Type B pancreatic cell (in vitro differentiated cells): ENCODE measurements at regions not wholly inside any gene's neighbourhood (a gene's known extent, or its start where the extent isn't known, plus 50 kb on each side); places are given as distances from the start of the nearest gene placed in this dataset.
A peak's percentile ranks its signal among the peaks of the same experiment; 100 is the strongest.

ENCODE experiments used
- DNase-seq: peaks from one replicate; pipeline ENCODE4 v3.0.0; 2021; ENCODE audit warnings: mixed read lengths; ENCODE audit not compliant: unreplicated experiment; ENCODE audit errors: extremely low spot score
- H3K27ac Mint-ChIP-seq: 2 replicates; pipeline ENCODE4 v1.8.0; 2021; ENCODE audit warnings: mild to moderate bottlenecking, mixed read lengths
- H3K27me3 Mint-ChIP-seq: 2 replicates; pipeline ENCODE4 v1.8.0; 2021; ENCODE audit warnings: mixed read lengths
- H3K36me3 Mint-ChIP-seq: 2 replicates; pipeline ENCODE4 v1.8.0; 2021; ENCODE audit warnings: mixed read lengths
- H3K4me1 Mint-ChIP-seq: one replicate; pipeline ENCODE4 v1.8.0; 2021; ENCODE audit warnings: mixed read lengths; ENCODE audit not compliant: unreplicated experiment
- H3K4me3 Mint-ChIP-seq: 2 replicates; pipeline ENCODE4 v1.8.0; 2021; ENCODE audit warnings: mild to moderate bottlenecking, mixed read lengths
- H3K9me3 Mint-ChIP-seq: 2 replicates; pipeline ENCODE4 v1.8.0; 2021; ENCODE audit warnings: mixed read lengths
- TF ChIP-seq, protein P1 (sequence below): fragments of 200-600 bp; sonication (generic); conservative IDR thresholded peaks from 2 replicates; pipeline ENCODE4 v1.5.0; 2021; ENCODE audit warnings: antibody characterized with exemption, mild to moderate bottlenecking

DNA sequence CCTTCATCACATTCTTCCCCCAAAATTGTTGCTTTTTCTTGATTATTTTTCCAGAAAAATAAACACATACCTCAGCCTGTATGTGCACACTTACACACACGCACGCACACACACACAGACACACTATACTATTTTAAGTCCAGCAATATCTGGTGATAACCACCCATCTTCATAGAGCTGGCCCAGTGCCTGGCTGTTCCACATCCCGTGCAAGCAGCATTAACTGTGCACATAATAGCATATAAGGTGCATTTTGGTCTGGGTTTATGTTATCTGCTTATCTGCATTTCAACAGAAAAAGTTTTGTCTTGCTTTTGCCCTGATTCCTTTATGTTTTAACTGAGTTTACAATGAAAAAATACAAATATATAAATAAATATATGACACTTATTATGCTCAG lies 143.1 kb upstream of the KLF6 start:
- H3K4me1 Mint-ChIP-seq = peaks cover 8% of the 10 kb centered on the region
- TF ChIP-seq, protein P1, sequence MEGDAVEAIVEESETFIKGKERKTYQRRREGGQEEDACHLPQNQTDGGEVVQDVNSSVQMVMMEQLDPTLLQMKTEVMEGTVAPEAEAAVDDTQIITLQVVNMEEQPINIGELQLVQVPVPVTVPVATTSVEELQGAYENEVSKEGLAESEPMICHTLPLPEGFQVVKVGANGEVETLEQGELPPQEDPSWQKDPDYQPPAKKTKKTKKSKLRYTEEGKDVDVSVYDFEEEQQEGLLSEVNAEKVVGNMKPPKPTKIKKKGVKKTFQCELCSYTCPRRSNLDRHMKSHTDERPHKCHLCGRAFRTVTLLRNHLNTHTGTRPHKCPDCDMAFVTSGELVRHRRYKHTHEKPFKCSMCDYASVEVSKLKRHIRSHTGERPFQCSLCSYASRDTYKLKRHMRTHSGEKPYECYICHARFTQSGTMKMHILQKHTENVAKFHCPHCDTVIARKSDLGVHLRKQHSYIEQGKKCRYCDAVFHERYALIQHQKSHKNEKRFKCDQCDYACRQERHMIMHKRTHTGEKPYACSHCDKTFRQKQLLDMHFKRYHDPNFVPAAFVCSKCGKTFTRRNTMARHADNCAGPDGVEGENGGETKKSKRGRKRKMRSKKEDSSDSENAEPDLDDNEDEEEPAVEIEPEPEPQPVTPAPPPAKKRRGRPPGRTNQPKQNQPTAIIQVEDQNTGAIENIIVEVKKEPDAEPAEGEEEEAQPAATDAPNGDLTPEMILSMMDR = no peak
- no peak overlapping the region for H3K27ac Mint-ChIP-seq
- no peak overlapping the region for H3K4me3 Mint-ChIP-seq
- DNase-seq = no peak
- H3K36me3 Mint-ChIP-seq = no peaks in the 10 kb centered on the region
- H3K9me3 Mint-ChIP-seq = peaks cover 5% of the 10 kb centered on the region
- no peaks in the 10 kb centered on the region for H3K27me3 Mint-ChIP-seq

DNA sequence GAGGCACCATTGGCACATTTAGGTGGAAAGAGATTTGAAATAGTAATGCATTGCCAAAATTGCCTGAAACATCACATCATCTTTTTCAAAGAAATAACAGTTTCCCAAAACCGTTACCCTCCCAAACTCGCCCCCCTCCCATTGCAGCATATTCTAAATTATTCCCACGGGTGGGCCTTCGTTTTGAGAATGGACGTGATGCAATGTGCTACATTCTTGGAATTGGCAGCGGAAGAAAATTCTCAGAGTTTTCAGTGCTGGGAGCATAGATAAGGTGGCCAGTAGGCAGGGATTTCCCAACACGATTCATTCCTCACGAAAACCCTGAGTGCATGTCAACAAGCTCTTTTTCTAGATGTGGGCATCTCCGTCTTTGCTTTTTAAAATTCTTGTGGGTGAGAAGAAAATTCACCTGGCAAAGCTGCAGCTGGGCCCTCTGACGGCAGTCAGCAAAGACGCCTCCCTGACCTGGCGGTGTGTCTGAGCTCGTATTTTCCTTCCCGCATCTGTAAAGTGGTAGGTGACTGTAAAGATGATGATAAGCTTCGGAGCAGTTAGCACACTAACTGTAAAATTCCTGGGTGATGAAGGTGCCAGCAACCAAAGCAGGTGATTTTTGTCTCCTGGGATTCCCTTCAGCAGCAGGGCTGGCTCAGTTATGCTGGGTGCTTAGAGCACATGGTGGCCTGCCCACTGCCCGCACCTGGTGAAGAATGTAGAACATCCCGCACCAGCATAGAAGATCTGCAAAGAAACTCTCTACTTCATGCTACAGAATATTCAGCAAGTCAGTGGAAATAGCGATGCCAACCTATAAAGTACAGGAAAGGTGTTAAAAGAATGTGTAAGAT lies 141.9 kb upstream of the KLF6 start:
- Mint-ChIP-seq H3K27me3 (no peaks in the 10 kb centered on the region), H3K9me3 (peaks cover 5% of the 10 kb centered on the region), H3K4me1 (peaks cover 8% of the 10 kb centered on the region), H3K27ac (no peak overlapping the region), H3K36me3 (no peaks in the 10 kb centered on the region), H3K4me3 (no peak overlapping the region)
- TF ChIP-seq, protein P1 = no peak
- no peak for DNase-seq

DNA sequence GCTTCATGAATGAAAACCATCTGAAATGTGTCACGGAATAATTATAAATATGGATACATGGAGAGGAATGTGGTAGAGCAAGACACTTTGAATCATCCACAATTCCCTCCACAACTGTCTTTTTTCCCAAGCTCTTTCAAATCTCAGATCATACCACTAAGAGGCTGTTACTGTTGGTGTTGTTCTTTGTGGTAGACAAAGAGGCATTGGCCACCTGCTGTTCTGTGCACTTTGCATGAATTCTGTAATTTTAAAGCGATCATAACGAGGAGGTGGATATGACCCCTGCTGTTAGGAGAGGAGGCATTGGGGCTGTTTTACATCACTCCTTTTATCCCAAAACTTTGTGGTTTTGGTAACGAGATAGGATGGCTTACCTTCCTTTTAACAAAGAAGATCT lies 141.2 kb upstream of the KLF6 start:
- H3K9me3 Mint-ChIP-seq = peaks cover 5% of the 10 kb centered on the region
- no peaks in the 10 kb centered on the region for H3K27me3 Mint-ChIP-seq
- H3K4me1 Mint-ChIP-seq = peaks cover 8% of the 10 kb centered on the region
- DNase-seq = no peak
- peak overlapping the region; percentile 16 for H3K27ac Mint-ChIP-seq
- no peaks in the 10 kb centered on the region for H3K36me3 Mint-ChIP-seq
- no peak overlapping the region for H3K4me3 Mint-ChIP-seq
- TF ChIP-seq, protein P1 = no peak

DNA sequence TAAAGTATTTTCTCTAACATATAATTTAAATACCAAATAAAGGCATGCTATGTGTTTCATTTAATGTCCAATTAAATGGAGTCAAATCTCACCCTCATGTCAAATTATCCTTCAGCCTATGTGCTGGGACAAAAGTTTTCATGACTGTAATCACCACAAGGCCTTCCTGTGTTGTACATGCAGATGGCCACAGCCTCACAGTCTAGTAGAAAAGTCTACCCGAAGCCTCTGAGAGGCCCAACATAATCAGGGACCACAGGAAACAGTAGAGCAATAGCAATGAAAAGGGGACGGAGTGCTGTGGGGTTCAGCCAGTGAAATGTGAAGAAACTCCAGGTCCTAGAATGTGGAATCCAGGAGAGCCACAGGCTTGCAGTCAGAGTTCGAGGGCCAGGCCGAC lies 140.2 kb upstream of the KLF6 start:
- Mint-ChIP-seq H3K9me3 (peaks cover 5% of the 10 kb centered on the region), H3K36me3 (no peaks in the 10 kb centered on the region), H3K4me3 (no peak overlapping the region), H3K27ac (no peak overlapping the region), H3K4me1 (peaks cover 8% of the 10 kb centered on the region), H3K27me3 (no peaks in the 10 kb centered on the region)
- TF ChIP-seq, protein P1 = no peak
- no peak for DNase-seq

DNA sequence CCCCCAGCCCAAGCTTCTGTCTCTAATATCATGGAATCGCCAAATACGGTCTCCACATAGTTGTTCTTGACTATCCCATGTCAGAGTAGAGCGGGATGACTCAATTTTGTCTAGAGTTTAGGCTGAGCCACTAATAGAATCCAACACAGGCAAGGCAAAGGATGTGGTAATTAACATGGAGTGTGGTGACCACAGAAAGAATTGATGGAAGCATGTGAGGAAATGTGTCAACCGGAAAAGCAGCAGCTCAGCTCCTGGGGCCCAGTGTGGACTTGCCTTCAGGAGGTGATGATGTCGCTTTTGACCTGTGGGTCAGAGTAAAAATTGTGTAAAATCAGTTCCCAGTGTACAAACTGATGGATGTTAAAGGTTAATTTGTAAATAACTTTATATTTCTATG lies 139.3 kb upstream of the KLF6 start:
- H3K36me3 Mint-ChIP-seq = no peaks in the 10 kb centered on the region
- no peaks in the 10 kb centered on the region for H3K27me3 Mint-ChIP-seq
- H3K4me1 Mint-ChIP-seq = peaks cover 12% of the 10 kb centered on the region
- no peak for DNase-seq
- peaks cover 5% of the 10 kb centered on the region for H3K9me3 Mint-ChIP-seq
- TF ChIP-seq, protein P1 = no peak
- H3K27ac Mint-ChIP-seq = peak overlapping the region; percentile 37
- no peak overlapping the region for H3K4me3 Mint-ChIP-seq
